PC-9 (cell line): ENCODE measurements at regions not wholly inside any gene's neighbourhood (a gene's known extent, or its start where the extent isn't known, plus 50 kb on each side); places are given as distances from the start of the nearest gene placed in this dataset.
"Not testable (repeated sequence)": the region's sequence is repeated elsewhere in the genome, so short reads cannot be mapped to it uniquely, and the experiment has no call there.

Experiments
- CTCF ChIP-seq: fragments of 200-600 bp; sonication (generic); conservative IDR thresholded peaks from 2 replicates; pipeline ENCODE4 v1.6.1; 2017; ENCODE audit warnings: mixed run types, antibody characterized with exemption, mild to moderate bottlenecking, moderate library complexity
- EZH2 ChIP-seq: fragments of 200-600 bp; sonication (generic); IDR thresholded peaks from 2 replicates; pipeline ENCODE4 v1.8.0; 2017; ENCODE audit warnings: antibody characterized with exemption, low read depth

- TF ChIP-seq CTCF, EZH2: not testable (repeated sequence)
Measured at GRCh38 chr16:31983666-31984065, 110.1 kb downstream of the ZNF267 start.
